ENCODE measurements at regions not wholly inside any gene's neighbourhood (a gene's known extent, or its start where the extent isn't known, plus 50 kb on each side); places are given as distances from the start of the nearest gene placed in this dataset.
A peak's percentile ranks its signal among the peaks of the same experiment; 100 is the strongest.
"Not testable (repeated sequence)": the region's sequence is repeated elsewhere in the genome, so short reads cannot be mapped to it uniquely, and the experiment has no call there.

DNA sequence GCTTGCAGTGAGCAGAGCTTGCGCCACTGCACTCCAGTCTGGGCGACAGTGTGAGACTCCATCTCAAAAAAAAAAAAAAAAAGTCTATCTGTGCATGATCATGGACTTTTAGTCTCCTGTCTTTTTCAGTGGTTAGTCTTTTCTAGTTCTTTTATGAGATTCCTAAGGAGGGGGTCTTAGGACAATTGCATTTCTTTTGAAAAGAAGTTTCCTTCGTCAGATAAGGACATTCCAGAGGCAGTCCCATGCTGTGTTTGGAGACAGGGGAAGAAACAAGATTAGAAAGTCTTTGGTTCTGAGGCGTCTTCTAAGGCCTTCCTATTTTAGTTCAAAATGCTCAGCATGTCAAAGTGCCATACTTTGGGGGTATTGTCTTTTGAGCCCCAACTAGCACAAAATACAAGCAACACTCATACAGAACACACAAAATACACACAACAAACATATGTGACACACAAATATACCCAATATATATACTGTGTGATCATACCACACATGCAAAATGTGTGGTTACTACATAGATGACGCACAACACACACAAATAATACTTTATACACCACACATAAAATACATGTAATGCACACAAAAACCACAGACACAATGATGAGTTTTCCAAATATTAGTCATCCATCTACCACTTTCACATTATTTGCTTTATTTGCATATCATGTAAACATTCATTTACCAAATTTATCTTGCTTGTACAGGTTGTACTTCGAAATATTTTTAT is 394.5 kb downstream of the SPATA31D1 start:
- no peak for DNase-seq (ENCODE audit: low spot score)

- DNase-seq (ENCODE audit: low spot score): no peak
Observed at GRCh38 chr9:82385633-82386032, 397.1 kb downstream of the SPATA31D1 start.

GRCh38 chr9:82397534-82397933 is 409.0 kb downstream of the SPATA31D1 start:
- DNase-seq (ENCODE audit: low spot score): no peak

- no peak for DNase-seq (ENCODE audit: low spot score)
Observed at GRCh38 chr9:82404196-82404870, 415.8 kb downstream of the SPATA31D1 start.

GRCh38 chr9:82404881-82405280 is 416.3 kb downstream of the SPATA31D1 start:
- no peak for DNase-seq (ENCODE audit: low spot score)

DNA sequence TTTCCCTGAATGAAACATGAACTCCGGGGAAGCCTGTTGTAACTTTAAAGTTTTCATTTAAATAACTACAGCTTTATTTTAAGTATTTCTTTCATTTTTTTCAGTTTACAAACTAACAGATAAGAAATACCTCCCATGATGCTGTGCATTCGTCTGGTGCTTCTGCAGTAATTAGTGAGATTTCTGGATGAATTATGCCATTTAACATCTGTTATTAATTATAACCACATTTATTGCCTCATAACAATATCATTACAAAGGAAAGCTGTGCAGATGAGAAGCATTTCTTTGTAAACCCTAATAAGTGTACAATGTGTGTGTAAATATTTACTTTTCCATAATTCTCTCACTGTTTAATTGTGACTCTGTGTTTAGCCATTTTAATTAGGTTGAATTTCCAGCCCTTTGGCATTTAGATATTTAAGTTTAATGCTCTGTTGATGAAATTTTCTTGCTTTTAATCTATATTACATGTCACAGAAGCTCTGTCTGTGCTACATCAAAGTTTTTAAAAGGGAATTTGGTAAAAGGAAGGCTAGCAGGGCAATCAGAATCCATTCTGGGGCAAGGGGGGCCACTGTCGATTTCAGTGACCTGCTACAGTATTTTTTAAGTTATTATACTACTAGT is 418.0 kb downstream of the SPATA31D1 start:
- DNase-seq (ENCODE audit: low spot score): no peak

- DNase-seq (ENCODE audit: low spot score): peak; percentile 60
Observed at GRCh38 chr9:82410306-82410705, 421.7 kb downstream of the SPATA31D1 start.

GRCh38 chr9:82410866-82411265 is 422.3 kb downstream of the SPATA31D1 start:
- DNase-seq (ENCODE audit: low spot score): no peak

GRCh38 chr9:82412586-82413305 is 424.2 kb downstream of the SPATA31D1 start:
- no peak for DNase-seq (ENCODE audit: low spot score)

DNA sequence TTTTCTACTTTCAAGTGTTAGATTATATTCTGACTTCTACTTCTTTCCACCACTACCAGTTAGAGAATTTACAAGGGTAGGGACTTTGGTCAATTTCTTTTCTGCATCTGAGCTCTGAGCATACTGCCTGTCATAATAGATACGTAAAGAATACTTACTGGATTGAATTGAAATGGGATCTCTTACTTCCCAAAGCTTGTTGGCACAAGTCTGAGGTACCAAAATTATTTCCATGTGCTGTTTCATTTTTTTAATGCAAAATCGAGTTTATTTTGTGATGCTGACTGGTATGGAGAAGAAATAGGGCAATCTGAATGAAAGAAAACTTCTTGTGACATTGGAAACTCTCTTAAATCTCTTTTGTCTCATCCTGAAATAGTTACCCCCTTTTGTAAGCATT is 428.9 kb downstream of the SPATA31D1 start:
- DNase-seq (ENCODE audit: low spot score): no peak

- no peak for DNase-seq (ENCODE audit: low spot score)
Observed at GRCh38 chr9:82418334-82418733, 429.8 kb downstream of the SPATA31D1 start.

DNA sequence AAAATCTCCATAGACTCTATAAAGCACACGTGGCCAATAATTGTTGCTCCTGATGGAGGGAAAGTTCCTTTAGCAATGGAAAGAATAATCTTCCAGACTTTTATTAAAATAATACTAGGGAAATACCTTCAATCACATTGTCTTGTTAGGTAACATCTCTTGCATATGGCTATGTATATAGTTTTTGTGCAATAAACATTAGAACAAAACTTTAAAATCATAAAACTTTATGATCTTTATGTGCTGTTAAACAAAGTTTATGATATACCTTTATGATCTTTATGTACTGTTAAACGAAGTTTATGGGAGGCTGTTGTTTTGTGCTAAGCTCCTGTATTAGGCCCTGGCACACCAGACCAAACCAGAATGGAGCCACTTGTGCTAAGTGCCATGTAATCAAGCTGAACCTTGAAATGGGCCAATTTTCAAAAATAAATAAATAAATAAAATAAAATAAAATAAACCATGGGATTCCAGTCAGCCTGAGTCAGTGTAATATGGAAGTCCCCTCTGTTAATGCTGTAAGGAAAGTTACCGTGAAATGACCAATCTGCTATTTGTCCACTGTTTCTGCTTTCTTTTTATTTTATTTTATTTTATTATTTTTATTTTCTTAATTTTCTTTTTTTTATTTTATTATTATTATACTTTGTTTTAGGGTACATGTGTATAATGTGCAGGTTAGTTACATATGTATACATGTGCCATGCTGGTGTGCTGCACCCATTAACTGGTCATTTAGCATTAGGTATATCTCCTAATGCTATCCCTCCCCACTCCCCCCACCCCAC is 431.3 kb downstream of the SPATA31D1 start:
- DNase-seq (ENCODE audit: low spot score): no peak

DNA sequence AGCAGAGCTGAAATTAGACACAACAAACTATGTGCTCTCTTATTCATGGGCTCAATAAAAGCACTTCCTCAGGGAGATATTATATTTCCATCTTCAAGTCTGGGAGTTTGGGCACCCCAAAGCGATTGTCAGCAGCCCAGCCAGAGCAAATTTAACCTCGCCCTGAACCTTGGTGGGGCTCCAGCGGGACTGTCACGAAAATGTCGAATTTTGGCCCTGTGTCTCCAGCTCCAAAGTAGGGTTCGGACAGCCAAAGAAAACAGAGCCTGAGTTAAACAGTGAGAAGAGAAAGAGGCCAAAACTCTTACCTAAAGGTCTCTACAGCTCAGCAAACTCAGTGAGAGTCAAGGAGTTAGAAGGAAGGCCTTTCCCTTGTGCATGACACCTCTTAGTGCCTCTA is 432.9 kb downstream of the SPATA31D1 start:
- no peak for DNase-seq (ENCODE audit: low spot score)

- no peak for DNase-seq (ENCODE audit: low spot score)
Observed at GRCh38 chr9:82423700-82424099, 435.1 kb downstream of the SPATA31D1 start.

DNA sequence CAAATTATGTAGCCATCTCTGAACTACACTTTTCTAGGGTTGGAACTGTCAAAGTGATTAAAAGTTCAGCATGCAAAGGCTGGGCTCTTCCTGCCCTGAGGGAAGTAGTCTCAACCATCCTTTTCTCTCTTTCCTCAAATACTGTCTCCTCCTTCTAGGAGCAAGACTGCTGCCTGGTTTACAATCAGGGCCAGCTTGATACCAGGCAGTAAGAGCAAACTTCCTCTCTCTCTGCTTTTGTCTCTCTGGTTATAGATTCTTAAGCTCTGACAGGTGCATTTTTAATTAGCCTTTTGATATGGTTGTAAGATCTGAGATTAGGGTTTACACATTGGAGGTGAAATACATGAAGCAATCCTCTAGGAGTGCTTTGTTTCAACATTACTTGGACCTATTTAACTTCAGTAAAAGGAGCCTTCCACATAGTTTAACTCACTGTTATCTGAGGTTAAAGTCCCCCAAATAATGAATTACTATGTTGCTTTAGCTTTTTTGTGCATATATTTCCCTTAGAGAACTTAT is 436.1 kb downstream of the SPATA31D1 start:
- no peak for DNase-seq (ENCODE audit: low spot score)

DNA sequence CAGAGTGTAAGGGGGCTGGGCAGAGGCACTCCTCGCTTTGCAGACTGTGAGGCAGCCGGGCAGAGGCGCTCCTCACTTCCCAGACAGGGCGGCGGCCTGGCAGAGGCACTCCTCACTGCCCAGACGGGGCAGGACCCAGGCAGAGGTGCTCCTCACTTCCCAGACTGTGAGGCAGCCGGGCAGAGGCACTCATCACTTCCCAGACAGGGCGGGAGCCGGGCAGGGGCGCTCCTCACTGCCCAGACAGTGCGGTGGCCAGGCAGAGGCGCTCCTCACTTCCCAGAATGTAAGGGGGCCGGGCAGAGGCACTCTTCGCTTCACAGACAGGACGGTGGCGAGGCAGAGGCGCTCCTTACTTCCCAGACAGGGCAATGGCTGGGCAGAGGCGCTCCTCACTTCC is 442.5 kb downstream of the SPATA31D1 start:
- no peak for DNase-seq (ENCODE audit: low spot score)

GRCh38 chr9:82433290-82433931 is 444.8 kb downstream of the SPATA31D1 start:
- DNase-seq (ENCODE audit: low spot score): not testable (repeated sequence)

DNA sequence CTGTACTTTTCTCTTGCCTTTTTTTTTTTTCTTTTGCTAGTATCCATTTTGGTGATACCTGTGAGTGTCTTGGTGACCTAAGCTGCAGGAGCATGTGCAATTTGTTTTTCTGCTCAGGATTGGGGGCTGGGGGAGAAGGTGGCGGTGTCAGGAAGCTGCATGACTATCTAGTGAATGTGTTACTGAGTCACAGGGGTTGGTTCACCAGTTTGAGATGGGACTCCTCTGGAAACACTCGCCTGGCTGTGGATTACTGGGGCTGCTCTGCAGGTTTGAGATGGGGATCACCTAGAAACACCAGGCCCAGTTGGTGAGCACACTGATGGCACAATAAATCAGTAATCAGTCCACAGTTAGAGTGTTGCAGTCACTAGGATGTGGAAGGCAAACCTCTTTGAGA is 447.9 kb downstream of the SPATA31D1 start:
- DNase-seq (ENCODE audit: low spot score): peak; percentile 80

- not testable (repeated sequence) for DNase-seq (ENCODE audit: low spot score)
Observed at GRCh38 chr9:82437183-82437582, 448.6 kb downstream of the SPATA31D1 start.

- no peak for DNase-seq (ENCODE audit: low spot score)
Observed at GRCh38 chr9:82438581-82438980, 450.0 kb downstream of the SPATA31D1 start.

DNA sequence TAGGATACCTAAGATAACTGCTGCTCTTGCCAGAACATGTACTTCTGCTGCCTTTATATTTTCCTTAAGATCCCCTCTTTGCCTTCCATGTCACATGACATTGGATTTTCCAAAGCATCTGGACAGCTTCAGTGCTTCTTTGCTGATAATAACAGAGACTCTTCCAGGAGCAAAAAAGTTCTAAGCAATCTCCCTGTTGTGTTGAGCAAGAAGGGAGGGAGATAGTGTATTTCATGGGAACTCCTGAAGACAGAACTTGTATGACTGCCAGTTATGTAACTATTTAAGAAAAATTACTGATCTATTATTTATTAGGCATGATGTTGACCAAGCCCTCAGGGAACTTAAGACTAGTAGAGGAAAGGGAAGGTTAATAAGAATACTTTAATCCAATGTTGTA is 454.7 kb downstream of the SPATA31D1 start:
- no peak for DNase-seq (ENCODE audit: low spot score)
